GM21786 (cell line): ENCODE measurements at regions not wholly inside any gene's neighbourhood (a gene's known extent, or its start where the extent isn't known, plus 50 kb on each side); places are given as distances from the start of the nearest gene placed in this dataset.

Experiments
- ATAC-seq: cut with Tn5 transposase; IDR thresholded peaks from one replicate; pipeline ENCODE4 v1.9.1; 2021; ENCODE audit not compliant: unreplicated experiment

GRCh38 chr1:25106976-25107642 lies 125.2 kb downstream of the SYF2 start:
- ATAC-seq = no peak

GRCh38 chr1:25106352-25106751 lies 126.0 kb downstream of the SYF2 start:
- no peak for ATAC-seq

GRCh38 chr1:25105836-25106235 lies 126.5 kb downstream of the SYF2 start:
- no peak for ATAC-seq

GRCh38 chr1:25104932-25105561 lies 127.3 kb downstream of the SYF2 start:
- ATAC-seq = no peak

- no peak for ATAC-seq
Measured at GRCh38 chr1:25103164-25103795, 129.0 kb downstream of the SYF2 start.

GRCh38 chr1:25100151-25100833 lies 132.0 kb downstream of the SYF2 start:
- ATAC-seq = no peak

GRCh38 chr1:25099343-25099951 lies 132.9 kb downstream of the SYF2 start:
- no peak for ATAC-seq

GRCh38 chr1:25098717-25099116 lies 133.6 kb downstream of the SYF2 start:
- ATAC-seq = no peak

GRCh38 chr1:25096307-25097150 lies 135.8 kb downstream of the SYF2 start:
- no peak for ATAC-seq

- ATAC-seq = no peak
Measured at GRCh38 chr1:25095635-25096200, 136.6 kb downstream of the SYF2 start.

GRCh38 chr1:25094995-25095394 lies 137.3 kb downstream of the SYF2 start:
- ATAC-seq = no peak

GRCh38 chr1:25094229-25094628 lies 138.1 kb downstream of the SYF2 start:
- ATAC-seq = no peak

- no peak for ATAC-seq
Measured at GRCh38 chr1:25091658-25092057, 140.6 kb downstream of the SYF2 start.

GRCh38 chr1:25090707-25091422 lies 141.4 kb downstream of the SYF2 start:
- ATAC-seq = no peak

- ATAC-seq = no peak
Measured at GRCh38 chr1:25089772-25090171, 142.5 kb downstream of the SYF2 start.

- ATAC-seq = no peak
Measured at GRCh38 chr1:25088946-25089345, 143.4 kb downstream of the SYF2 start.

GRCh38 chr1:25088180-25088701 lies 144.1 kb downstream of the SYF2 start:
- no peak for ATAC-seq

- no peak for ATAC-seq
Measured at GRCh38 chr1:25086518-25087079, 145.7 kb downstream of the SYF2 start.

GRCh38 chr1:25084407-25084806 lies 147.9 kb downstream of the SYF2 start:
- no peak for ATAC-seq
